Breast epithelium (tissue), 3 donors: ENCODE measurements at regions not wholly inside any gene's neighbourhood (a gene's known extent, or its start where the extent isn't known, plus 50 kb on each side); places are given as distances from the start of the nearest gene placed in this dataset.
"Not testable (repeated sequence)": the region's sequence is repeated elsewhere in the genome, so short reads cannot be mapped to it uniquely, and the experiment has no call there.

ENCODE experiments used
- CTCF ChIP-seq, 3 donors: fragments of 450-650 bp; IDR thresholded peaks; one replicate each; pipeline ENCODE4 v1.5.1; 2016 to 2017; ENCODE audit warnings: antibody characterized with exemption in 3 of 3, mild to moderate bottlenecking in 3 of 3, moderate library complexity in 3 of 3
- POLR2A ChIP-seq: fragments of 450-650 bp; IDR thresholded peaks from one replicate; pipeline ENCODE4 v1.6.1; 2016; ENCODE audit warnings: antibody characterized with exemption, mild to moderate bottlenecking, moderate library complexity
- POLR2AphosphoS5 ChIP-seq, 3 donors: sonication (generic); formaldehyde crosslinking; IDR thresholded peaks; one replicate each; pipeline ENCODE4 v1.6.1; 2017; ENCODE audit warnings: antibody characterized with exemption in 3 of 3

GRCh38 chr7:11283584-11283983 is 309.9 kb downstream of the PHF14 start:
- not testable (repeated sequence) for TF ChIP-seq CTCF (IDR thresholded peaks at IDR 0.05); POLR2A; POLR2AphosphoS5 (IDR thresholded peaks at IDR 0.05)
